Activated CD8-positive, alpha-beta memory T cell treated with anti-CD3 and anti-CD28 coated beads for 4 hours (primary cell): ENCODE measurements at regions not wholly inside any gene's neighbourhood (a gene's known extent, or its start where the extent isn't known, plus 50 kb on each side); places are given as distances from the start of the nearest gene placed in this dataset.

Experiments
- DNase-seq, 2 donors: peaks; one replicate each; pipeline ENCODE4 v3.0.0-alpha.2; 2020; ENCODE audit warnings: low read depth in 2 of 2

- no peak for DNase-seq
These were observed 212.1 kb upstream of the TNRC6C start for GRCh38 chr17:77746393-77746792.

- DNase-seq = no peak
These were observed 211.5 kb upstream of the TNRC6C start for GRCh38 chr17:77746896-77747554.

GRCh38 chr17:77748436-77748835 is 210.1 kb upstream of the TNRC6C start:
- no peak for DNase-seq

GRCh38 chr17:77749321-77749751 is 209.2 kb upstream of the TNRC6C start:
- DNase-seq = no peak

- DNase-seq = no peak
These were observed 208.5 kb upstream of the TNRC6C start for GRCh38 chr17:77749989-77750388.

- DNase-seq = no peak
These were observed 208.0 kb upstream of the TNRC6C start for GRCh38 chr17:77750427-77751043.

- no peak for DNase-seq
These were observed 205.3 kb upstream of the TNRC6C start for GRCh38 chr17:77753246-77753645.

- no peak for DNase-seq
These were observed 204.7 kb upstream of the TNRC6C start for GRCh38 chr17:77753691-77754245.

GRCh38 chr17:77754956-77755355 is 203.5 kb upstream of the TNRC6C start:
- no peak for DNase-seq

GRCh38 chr17:77755410-77755963 is 203.0 kb upstream of the TNRC6C start:
- DNase-seq = no peak

GRCh38 chr17:77756028-77756427 is 202.5 kb upstream of the TNRC6C start:
- no peak for DNase-seq

GRCh38 chr17:77756846-77757560 is 201.5 kb upstream of the TNRC6C start:
- DNase-seq = no peak

GRCh38 chr17:77757561-77757898 is 201.0 kb upstream of the TNRC6C start:
- no peak for DNase-seq

- DNase-seq = no peak
These were observed 195.5 kb upstream of the TNRC6C start for GRCh38 chr17:77763023-77763422.

GRCh38 chr17:77763575-77763974 is 194.9 kb upstream of the TNRC6C start:
- no peak for DNase-seq

- no peak for DNase-seq
These were observed 193.2 kb upstream of the TNRC6C start for GRCh38 chr17:77765292-77765691.

- no peak for DNase-seq
These were observed 191.4 kb upstream of the TNRC6C start for GRCh38 chr17:77767148-77767547.

- DNase-seq = no peak
These were observed 190.2 kb upstream of the TNRC6C start for GRCh38 chr17:77768248-77768852.

GRCh38 chr17:77769215-77769614 is 189.3 kb upstream of the TNRC6C start:
- no peak for DNase-seq

GRCh38 chr17:77769762-77770161 is 188.7 kb upstream of the TNRC6C start:
- DNase-seq = no peak

GRCh38 chr17:77770331-77771105 is 188.0 kb upstream of the TNRC6C start:
- no peak for DNase-seq
